ENCODE measurements at regions not wholly inside any gene's neighbourhood (a gene's known extent, or its start where the extent isn't known, plus 50 kb on each side); places are given as distances from the start of the nearest gene placed in this dataset.

- no peak for TF ChIP-seq CTCF (IDR thresholded peaks at IDR 0.05; ENCODE audit: low read depth, low read length)
- DNase-seq (ENCODE audit: extremely low read depth, low read depth) = no peak
These were observed 439.0 kb downstream of the ENC1 start for GRCh38 chr5:74201334-74202081.

- DNase-seq (ENCODE audit: extremely low read depth, low read depth) = no peak
- TF ChIP-seq CTCF (IDR thresholded peaks at IDR 0.05; ENCODE audit: low read depth, low read length) = no peak
These were observed 440.0 kb downstream of the ENC1 start for GRCh38 chr5:74200560-74200959.

- TF ChIP-seq CTCF (IDR thresholded peaks at IDR 0.05; ENCODE audit: low read depth, low read length) = no peak
- no peak for DNase-seq (ENCODE audit: extremely low read depth, low read depth)
These were observed 440.9 kb downstream of the ENC1 start for GRCh38 chr5:74199436-74200210.

- DNase-seq (ENCODE audit: extremely low read depth, low read depth) = no peak
- TF ChIP-seq CTCF (IDR thresholded peaks at IDR 0.05; ENCODE audit: low read depth, low read length) = no peak
These were observed 441.5 kb downstream of the ENC1 start for GRCh38 chr5:74199005-74199404.

GRCh38 chr5:74198156-74198555 lies 442.4 kb downstream of the ENC1 start:
- no peak for TF ChIP-seq CTCF (IDR thresholded peaks at IDR 0.05; ENCODE audit: low read depth, low read length)
- no peak for DNase-seq (ENCODE audit: extremely low read depth, low read depth)

- DNase-seq (ENCODE audit: extremely low read depth, low read depth) = no peak
- no peak for TF ChIP-seq CTCF (IDR thresholded peaks at IDR 0.05; ENCODE audit: low read depth, low read length)
These were observed 444.3 kb downstream of the ENC1 start for GRCh38 chr5:74196233-74196632.

- DNase-seq (ENCODE audit: extremely low read depth, low read depth) = no peak
- no peak for TF ChIP-seq CTCF (IDR thresholded peaks at IDR 0.05; ENCODE audit: low read depth, low read length)
These were observed 446.3 kb downstream of the ENC1 start for GRCh38 chr5:74194196-74194595.

Measured in AG09319 (cell line).